PC-9 (cell line): ENCODE measurements at regions not wholly inside any gene's neighbourhood (a gene's known extent, or its start where the extent isn't known, plus 50 kb on each side); places are given as distances from the start of the nearest gene placed in this dataset.

ENCODE experiments used
- BruUV-seq: library from RNA; stranded (reverse); fragments of 400-500 nt; replicated peaks from 2 replicates; lab custom pipeline; 2021; lab: Mats Ljungman, UMichigan
- CTCF ChIA-PET: fragments of 300-600 bp; sonication (Branson Sonifier 250); formaldehyde crosslinking; loops from one replicate; lab custom pipeline; 2022; ENCODE audit warnings: antibody characterized with exemption; lab: Charles Lee
- POLR2A ChIA-PET: fragments of 300-600 bp; sonication (Branson Sonifier 250); formaldehyde crosslinking; loops from one replicate; lab custom pipeline; 2022; ENCODE audit warnings: antibody characterized with exemption; ENCODE audit not compliant: unreplicated experiment; lab: Charles Lee
- DNase-seq, 2 experiments: peaks; one replicate each; pipeline versions ENCODE4 v3.0.0 to v3.0.0-alpha.2; 2015 to 2022; ENCODE audit warnings: mixed read lengths in 1 of 2
- H2AFZ ChIP-seq: fragments of 200-600 bp; sonication (generic); 2 replicates; pipeline ENCODE4 v1.8.1; 2017; ENCODE audit warnings: antibody characterized with exemption
- H3F3A ChIP-seq: fragments of 200-600 bp; sonication (generic); 2 replicates; pipeline ENCODE4 v1.8.1; 2017; ENCODE audit warnings: antibody characterized with exemption, mild to moderate bottlenecking, low read depth; ENCODE audit not compliant: insufficient read depth
- H3K27ac ChIP-seq: fragments of 200-600 bp; sonication (generic); 2 replicates; pipeline ENCODE4 v1.6.1; 2016; ENCODE audit warnings: mixed run types
- H3K27me3 ChIP-seq: fragments of 200-600 bp; sonication (generic); 2 replicates; pipeline ENCODE4 v1.6.1; 2016; ENCODE audit warnings: low read depth, mixed run types; ENCODE audit not compliant: insufficient read depth
- H3K36me3 ChIP-seq: fragments of 200-600 bp; sonication (generic); 2 replicates; pipeline ENCODE4 v1.6.1; 2016; ENCODE audit warnings: low read depth, mixed run types
- H3K4me1 ChIP-seq: fragments of 200-600 bp; sonication (generic); replicated peaks from 2 replicates; pipeline ENCODE4 v1.6.1; 2016; ENCODE audit warnings: mixed run types; ENCODE audit not compliant: insufficient read depth
- H3K4me2 ChIP-seq: fragments of 200-600 bp; sonication (generic); 2 replicates; pipeline ENCODE4 v1.6.1; 2017; ENCODE audit warnings: mixed run types
- H3K4me3 ChIP-seq: fragments of 200-600 bp; sonication (generic); 2 replicates; pipeline ENCODE4 v1.6.1; 2016; ENCODE audit warnings: mixed run types
- H3K79me2 ChIP-seq: fragments of 200-600 bp; sonication (generic); 2 replicates; pipeline ENCODE4 v1.6.1; 2017; ENCODE audit warnings: low read depth, mixed run types
- H3K9me2 ChIP-seq: fragments of 200-600 bp; sonication (generic); 2 replicates; pipeline ENCODE4 v1.8.1; 2017; ENCODE audit warnings: mild to moderate bottlenecking; ENCODE audit not compliant: insufficient read depth
- H3K9me3 ChIP-seq: fragments of 200-600 bp; sonication (generic); 2 replicates; pipeline ENCODE4 v1.8.1; 2016; ENCODE audit warnings: low read depth; ENCODE audit not compliant: insufficient read depth
- H4K20me1 ChIP-seq: fragments of 200-600 bp; sonication (generic); 2 replicates; pipeline ENCODE4 v1.8.1; 2017; ENCODE audit not compliant: insufficient read depth
- CTCF ChIP-seq: fragments of 200-600 bp; sonication (generic); conservative IDR thresholded peaks from 2 replicates; pipeline ENCODE4 v1.6.1; 2017; ENCODE audit warnings: mixed run types, antibody characterized with exemption, mild to moderate bottlenecking, moderate library complexity
- EZH2 ChIP-seq: fragments of 200-600 bp; sonication (generic); IDR thresholded peaks from 2 replicates; pipeline ENCODE4 v1.8.0; 2017; ENCODE audit warnings: antibody characterized with exemption, low read depth
- intact Hi-C: fragments of 100-400 bp; cut with micrococcal nuclease; formaldehyde crosslinking; loops from one replicate; pipeline ENCODE4 v1.10.0; 2022; ENCODE audit not compliant: unreplicated experiment

- intact Hi-C loops = no loop called here
- TF ChIP-seq CTCF (no peak), EZH2 (no peak)
- no TSS peak for BruUV-seq
- no peak for DNase-seq
- H3K27me3 ChIP-seq = peaks cover 80% of the 10 kb centered on the region
- POLR2A ChIA-PET = no interaction called here
- H3K36me3 ChIP-seq = no peaks in the 10 kb centered on the region
- H3K4me1 ChIP-seq = no peaks in the 10 kb centered on the region
- no peaks in the 10 kb centered on the region for H3K9me2 ChIP-seq
- no peak overlapping the region for H3K4me2 ChIP-seq
- H4K20me1 ChIP-seq = no peaks in the 10 kb centered on the region
- H3K4me3 ChIP-seq = no peak overlapping the region
- H2AFZ ChIP-seq = no peak overlapping the region
- no peaks in the 10 kb centered on the region for H3K79me2 ChIP-seq
- CTCF ChIA-PET = interaction anchor here (0.6 kb wide), 1 partner anchor 26 kb away, joined by 5 read pairs; no protein-coding TSS in a partner anchor
- H3F3A ChIP-seq = no peaks in the 10 kb centered on the region
- H3K27ac ChIP-seq = no peak overlapping the region
- H3K9me3 ChIP-seq = no peaks in the 10 kb centered on the region
Measured at GRCh38 chr19:30686826-30687566, 314.8 kb downstream of the ZNF536 start.

- Histone ChIP-seq H3F3A (no peaks in the 10 kb centered on the region), H3K27ac (no peak overlapping the region), H3K27me3 (peaks cover 80% of the 10 kb centered on the region), H2AFZ (no peak overlapping the region), H4K20me1 (no peaks in the 10 kb centered on the region), H3K9me3 (no peaks in the 10 kb centered on the region), H3K36me3 (no peaks in the 10 kb centered on the region), H3K4me2 (no peak overlapping the region), H3K79me2 (no peaks in the 10 kb centered on the region), H3K4me3 (no peak overlapping the region), H3K4me1 (no peaks in the 10 kb centered on the region), H3K9me2 (no peaks in the 10 kb centered on the region)
- BruUV-seq = no TSS peak
- CTCF ChIA-PET = no interaction called here
- DNase-seq = no peak
- intact Hi-C loops = no loop called here
- POLR2A ChIA-PET = no interaction called here
- TF ChIP-seq EZH2 = no peak
- TF ChIP-seq CTCF = no peak
Measured at GRCh38 chr19:30686176-30686820, 314.1 kb downstream of the ZNF536 start.

GRCh38 chr19:30685426-30686000 lies 313.3 kb downstream of the ZNF536 start:
- no TSS peak for BruUV-seq
- CTCF ChIA-PET = interaction anchor here (0.7 kb wide), 1 partner anchor 1540 kb away, joined by 3 read pairs; no protein-coding TSS in a partner anchor

More at GRCh38 chr19:30685426-30686000, 313.3 kb downstream of the ZNF536 start:
- no peaks in the 10 kb centered on the region for H3F3A ChIP-seq
- no peak for DNase-seq
- H3K4me3 ChIP-seq = no peak overlapping the region
- no peaks in the 10 kb centered on the region for H3K79me2 ChIP-seq
- no peak overlapping the region for H3K27ac ChIP-seq
- H2AFZ ChIP-seq = no peak overlapping the region
- intact Hi-C loops = no loop called here
- TF ChIP-seq EZH2 (no peak), CTCF (no peak)
- POLR2A ChIA-PET = no interaction called here
- H3K4me1 ChIP-seq = no peaks in the 10 kb centered on the region
- no peaks in the 10 kb centered on the region for H3K36me3 ChIP-seq
- no peak overlapping the region for H3K4me2 ChIP-seq
- H3K27me3 ChIP-seq = peaks cover 77% of the 10 kb centered on the region
- H3K9me3 ChIP-seq = no peaks in the 10 kb centered on the region
- no peaks in the 10 kb centered on the region for H4K20me1 ChIP-seq
- H3K9me2 ChIP-seq = no peaks in the 10 kb centered on the region
